GM20000 (cell line): ENCODE measurements at regions not wholly inside any gene's neighbourhood (a gene's known extent, or its start where the extent isn't known, plus 50 kb on each side); places are given as distances from the start of the nearest gene placed in this dataset.

Source experiments
- DNase-seq: peaks from one replicate; pipeline ENCODE4 v3.0.0; 2012; ENCODE audit warnings: low spot score
- TF ChIP-seq, protein P1 (sequence below): IDR thresholded peaks from 2 replicates; pipeline ENCODE4 v1.5.1; 2012; ENCODE audit warnings: mild to moderate bottlenecking, control low read depth; ENCODE audit errors: extremely low read depth, missing control alignments

DNA sequence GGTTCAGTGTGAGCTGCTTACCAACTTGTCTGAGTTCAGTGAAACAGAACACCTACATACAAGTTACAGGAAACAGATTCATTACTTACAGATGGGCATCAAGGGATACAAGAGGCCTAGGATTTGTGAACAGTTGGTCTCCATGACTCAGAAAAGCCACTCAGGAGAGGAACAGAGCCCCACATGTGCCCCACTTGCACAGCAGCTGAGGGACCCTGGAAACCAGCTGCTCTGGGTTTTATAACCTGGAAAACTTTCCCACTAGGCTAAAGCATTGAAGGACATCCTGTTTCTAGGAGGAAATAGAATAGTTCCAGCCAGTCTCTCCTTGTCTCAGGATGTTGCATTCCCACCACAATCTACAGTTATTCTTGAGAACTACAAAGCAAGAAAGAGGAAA is 530.0 kb downstream of the ZNF804A start:
- DNase-seq: no peak
- TF ChIP-seq, protein P1, sequence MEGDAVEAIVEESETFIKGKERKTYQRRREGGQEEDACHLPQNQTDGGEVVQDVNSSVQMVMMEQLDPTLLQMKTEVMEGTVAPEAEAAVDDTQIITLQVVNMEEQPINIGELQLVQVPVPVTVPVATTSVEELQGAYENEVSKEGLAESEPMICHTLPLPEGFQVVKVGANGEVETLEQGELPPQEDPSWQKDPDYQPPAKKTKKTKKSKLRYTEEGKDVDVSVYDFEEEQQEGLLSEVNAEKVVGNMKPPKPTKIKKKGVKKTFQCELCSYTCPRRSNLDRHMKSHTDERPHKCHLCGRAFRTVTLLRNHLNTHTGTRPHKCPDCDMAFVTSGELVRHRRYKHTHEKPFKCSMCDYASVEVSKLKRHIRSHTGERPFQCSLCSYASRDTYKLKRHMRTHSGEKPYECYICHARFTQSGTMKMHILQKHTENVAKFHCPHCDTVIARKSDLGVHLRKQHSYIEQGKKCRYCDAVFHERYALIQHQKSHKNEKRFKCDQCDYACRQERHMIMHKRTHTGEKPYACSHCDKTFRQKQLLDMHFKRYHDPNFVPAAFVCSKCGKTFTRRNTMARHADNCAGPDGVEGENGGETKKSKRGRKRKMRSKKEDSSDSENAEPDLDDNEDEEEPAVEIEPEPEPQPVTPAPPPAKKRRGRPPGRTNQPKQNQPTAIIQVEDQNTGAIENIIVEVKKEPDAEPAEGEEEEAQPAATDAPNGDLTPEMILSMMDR: no peak

DNA sequence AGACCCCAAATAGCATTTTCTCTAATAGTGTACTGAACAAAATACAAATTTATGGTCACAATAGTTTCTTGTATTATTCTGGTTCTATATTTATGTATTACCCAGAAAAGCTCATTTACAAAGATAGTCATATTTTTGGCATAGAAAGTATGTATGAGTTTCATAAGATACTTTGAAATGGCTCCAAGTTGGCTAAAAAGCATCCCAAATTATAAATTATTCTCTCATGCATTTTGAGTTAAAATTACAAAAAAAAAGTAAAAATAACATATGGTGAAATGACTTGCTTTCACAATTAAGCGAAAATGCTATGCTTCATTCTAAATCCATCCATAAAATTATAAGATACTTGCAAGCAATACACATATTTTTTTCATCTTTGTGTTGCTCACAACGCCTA is 530.7 kb downstream of the ZNF804A start:
- no peak for DNase-seq
- TF ChIP-seq, protein P1: no peak

GRCh38 chr2:185130685-185131084 is 532.4 kb downstream of the ZNF804A start:
- TF ChIP-seq, protein P1: no peak
- no peak for DNase-seq

DNA sequence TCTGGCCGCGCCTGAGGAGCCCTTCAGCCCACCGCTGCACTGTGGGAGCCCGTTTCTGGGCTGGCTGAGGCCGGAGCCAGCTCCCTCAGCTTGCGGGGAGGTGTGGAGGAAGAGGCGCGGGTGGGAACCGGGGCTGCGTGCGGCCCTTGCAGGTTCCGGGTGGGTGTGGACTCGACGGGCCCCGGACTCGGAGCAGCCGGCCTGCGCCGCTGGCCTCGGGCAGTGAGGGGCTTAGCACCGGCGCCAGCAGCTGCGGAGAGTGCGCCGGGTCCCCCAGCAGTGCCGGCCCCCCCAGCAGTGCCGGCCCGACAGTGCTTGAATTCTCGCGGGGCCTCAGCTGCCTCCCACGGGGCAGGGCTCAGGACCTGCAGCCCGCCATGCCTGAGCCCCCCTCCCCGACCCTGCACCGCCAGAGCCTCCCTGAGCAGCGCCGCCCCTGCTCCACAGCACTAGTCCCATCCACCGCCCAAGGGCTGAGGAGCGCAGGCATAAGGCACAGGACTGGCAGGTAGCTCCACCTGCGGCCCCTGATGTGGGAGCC is 534.2 kb downstream of the ZNF804A start:
- TF ChIP-seq, protein P1: no peak
- no peak for DNase-seq

- TF ChIP-seq, protein P1: no peak
Observed at GRCh38 chr2:185137700-185138099, 539.4 kb downstream of the ZNF804A start.

DNA sequence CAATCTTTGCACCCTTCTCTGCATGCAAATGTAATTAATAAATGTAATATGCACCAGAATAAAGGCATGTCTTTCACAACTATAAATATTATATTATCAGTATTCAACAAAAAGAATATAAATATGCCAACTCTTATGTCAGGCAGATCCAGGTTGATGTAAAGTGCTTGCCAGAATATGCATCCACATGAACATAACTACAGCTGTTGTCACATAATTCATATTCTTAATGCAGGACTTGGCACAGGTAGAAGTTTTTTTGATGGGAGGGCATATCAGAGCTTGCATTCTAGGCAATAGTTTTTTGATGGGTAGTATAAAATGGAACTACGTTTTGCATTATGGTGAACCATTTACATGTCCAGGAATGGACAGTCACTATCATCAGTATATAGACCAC is 544.3 kb downstream of the ZNF804A start:
- TF ChIP-seq, protein P1: no peak
- DNase-seq: no peak

More at GRCh38 chr2:185137700-185138099, 539.4 kb downstream of the ZNF804A start:
- DNase-seq: no peak

DNA sequence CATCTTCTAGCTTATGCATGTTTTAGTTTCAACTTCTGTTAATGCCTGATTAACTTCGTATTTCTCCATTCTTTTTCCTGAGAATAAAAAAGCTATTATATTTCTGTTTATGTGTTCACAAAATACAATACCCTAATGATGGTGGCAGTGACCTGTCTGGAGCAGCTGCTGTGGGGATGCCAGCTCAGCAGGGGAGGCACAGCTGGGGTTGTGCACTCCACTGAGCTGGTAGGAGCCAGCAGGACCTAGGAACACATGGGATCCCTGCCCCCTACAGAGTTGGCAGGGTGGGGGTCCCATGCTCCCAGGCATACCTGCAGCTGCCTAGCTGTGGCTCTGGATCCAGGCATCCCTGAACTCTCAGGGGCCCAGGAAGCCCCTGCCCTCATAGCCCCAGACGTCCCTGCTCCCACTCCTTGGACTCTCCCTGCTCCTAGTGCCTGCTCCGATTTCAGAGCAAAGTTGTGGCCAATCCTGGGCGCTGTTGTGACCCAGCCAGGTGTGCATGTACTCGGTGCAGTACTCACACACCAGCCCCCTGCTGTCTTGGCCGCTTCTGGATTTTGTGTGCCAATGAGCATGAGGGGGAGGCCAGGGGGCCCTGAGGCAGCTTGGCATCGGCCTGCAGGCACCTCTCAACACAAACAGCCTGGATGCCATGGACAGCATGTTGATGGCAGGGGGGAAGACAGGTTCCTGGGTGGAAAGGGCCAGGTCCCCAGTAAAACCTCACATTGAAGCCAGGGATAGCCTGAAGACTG is 546.0 kb downstream of the ZNF804A start:
- TF ChIP-seq, protein P1: no peak
- no peak for DNase-seq
